Colonic mucosa (tissue), 4 donors: ENCODE measurements at regions not wholly inside any gene's neighbourhood (a gene's known extent, or its start where the extent isn't known, plus 50 kb on each side); places are given as distances from the start of the nearest gene placed in this dataset.

Experiments used
- DNase-seq: peaks from one replicate; pipeline ENCODE4 v3.0.0-alpha.2; 2020
- H3K27ac ChIP-seq: fragments of 200-600 bp; one replicate; pipeline ENCODE4 v1.8.0; 2021
- H3K27me3 ChIP-seq: fragments of 200-600 bp; one replicate; pipeline ENCODE4 v1.8.0; 2021
- H3K36me3 ChIP-seq: fragments of 200-600 bp; one replicate; pipeline ENCODE4 v1.8.0; 2021
- H3K4me1 ChIP-seq: fragments of 200-600 bp; one replicate; pipeline ENCODE4 v1.8.0; 2021; ENCODE audit warnings: mild to moderate bottlenecking
- H3K4me3 ChIP-seq: fragments of 200-600 bp; one replicate; pipeline ENCODE4 v1.8.0; 2021
- H3K9ac ChIP-seq, 2 donors: one replicate each; pipeline ENCODE4 v1.7.0; 2013; ENCODE audit warnings: control low read depth in 2 of 2, low read depth in 2 of 2, low read length in 2 of 2
- H3K9me3 ChIP-seq: fragments of 200-600 bp; one replicate; pipeline ENCODE4 v1.8.0; 2021
- intact Hi-C: fragments of 100-400 bp; cut with DNase I; formaldehyde crosslinking; loops from one replicate; pipeline ENCODE4 v1.14.1; 2022
- TF ChIP-seq, protein P1 (sequence below): fragments of 200-600 bp; IDR thresholded peaks from one replicate; pipeline ENCODE4 v1.8.0; 2022; ENCODE audit warnings: antibody characterized with exemption, mild to moderate bottlenecking
- donor health status: healthy.
- donor health status: DM: no; HTN: no; CAD: no.
- donor health status: DM: no; HTN: no; CAD: no.

DNA sequence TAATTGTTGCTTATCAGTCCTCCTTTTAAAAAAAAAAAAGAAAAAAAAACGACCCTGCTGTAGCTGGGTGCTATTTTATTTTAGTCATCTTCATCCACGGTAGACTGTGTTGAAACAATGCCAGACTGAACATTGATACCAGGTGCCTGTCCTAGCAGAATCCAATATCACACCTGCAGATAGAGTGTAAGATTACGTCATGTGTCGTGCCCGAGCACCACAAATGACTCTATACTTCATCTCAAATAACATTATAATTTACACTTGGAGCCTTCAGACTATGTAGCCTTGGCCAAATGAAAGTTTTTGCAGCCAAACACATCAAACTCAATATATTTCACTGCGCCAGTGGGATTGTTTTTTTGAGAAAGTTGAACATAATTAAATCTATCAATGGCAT lies 410.6 kb downstream of the FGF9 start:
- intact Hi-C loops, result no loop called here
- Histone ChIP-seq H3K27ac (no peak overlapping the region), H3K4me1 (no peaks in the 10 kb centered on the region), H3K4me3 (no peak overlapping the region), H3K9me3 (no peaks in the 10 kb centered on the region), H3K27me3 (no peaks in the 10 kb centered on the region), H3K36me3 (no peaks in the 10 kb centered on the region), H3K9ac (no peak overlapping the region)
- DNase-seq, result no peak
- TF ChIP-seq, protein P1, sequence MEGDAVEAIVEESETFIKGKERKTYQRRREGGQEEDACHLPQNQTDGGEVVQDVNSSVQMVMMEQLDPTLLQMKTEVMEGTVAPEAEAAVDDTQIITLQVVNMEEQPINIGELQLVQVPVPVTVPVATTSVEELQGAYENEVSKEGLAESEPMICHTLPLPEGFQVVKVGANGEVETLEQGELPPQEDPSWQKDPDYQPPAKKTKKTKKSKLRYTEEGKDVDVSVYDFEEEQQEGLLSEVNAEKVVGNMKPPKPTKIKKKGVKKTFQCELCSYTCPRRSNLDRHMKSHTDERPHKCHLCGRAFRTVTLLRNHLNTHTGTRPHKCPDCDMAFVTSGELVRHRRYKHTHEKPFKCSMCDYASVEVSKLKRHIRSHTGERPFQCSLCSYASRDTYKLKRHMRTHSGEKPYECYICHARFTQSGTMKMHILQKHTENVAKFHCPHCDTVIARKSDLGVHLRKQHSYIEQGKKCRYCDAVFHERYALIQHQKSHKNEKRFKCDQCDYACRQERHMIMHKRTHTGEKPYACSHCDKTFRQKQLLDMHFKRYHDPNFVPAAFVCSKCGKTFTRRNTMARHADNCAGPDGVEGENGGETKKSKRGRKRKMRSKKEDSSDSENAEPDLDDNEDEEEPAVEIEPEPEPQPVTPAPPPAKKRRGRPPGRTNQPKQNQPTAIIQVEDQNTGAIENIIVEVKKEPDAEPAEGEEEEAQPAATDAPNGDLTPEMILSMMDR, result no peak

GRCh38 chr13:22082030-22082429 lies 411.2 kb downstream of the FGF9 start:
- Histone ChIP-seq H3K9me3 (no peaks in the 10 kb centered on the region), H3K9ac (no peak overlapping the region), H3K27me3 (no peaks in the 10 kb centered on the region), H3K36me3 (no peaks in the 10 kb centered on the region), H3K4me3 (no peak overlapping the region), H3K4me1 (no peaks in the 10 kb centered on the region), H3K27ac (no peak overlapping the region)
- no peak for DNase-seq
- TF ChIP-seq, protein P1, result no peak
- intact Hi-C loops, result no loop called here

DNA sequence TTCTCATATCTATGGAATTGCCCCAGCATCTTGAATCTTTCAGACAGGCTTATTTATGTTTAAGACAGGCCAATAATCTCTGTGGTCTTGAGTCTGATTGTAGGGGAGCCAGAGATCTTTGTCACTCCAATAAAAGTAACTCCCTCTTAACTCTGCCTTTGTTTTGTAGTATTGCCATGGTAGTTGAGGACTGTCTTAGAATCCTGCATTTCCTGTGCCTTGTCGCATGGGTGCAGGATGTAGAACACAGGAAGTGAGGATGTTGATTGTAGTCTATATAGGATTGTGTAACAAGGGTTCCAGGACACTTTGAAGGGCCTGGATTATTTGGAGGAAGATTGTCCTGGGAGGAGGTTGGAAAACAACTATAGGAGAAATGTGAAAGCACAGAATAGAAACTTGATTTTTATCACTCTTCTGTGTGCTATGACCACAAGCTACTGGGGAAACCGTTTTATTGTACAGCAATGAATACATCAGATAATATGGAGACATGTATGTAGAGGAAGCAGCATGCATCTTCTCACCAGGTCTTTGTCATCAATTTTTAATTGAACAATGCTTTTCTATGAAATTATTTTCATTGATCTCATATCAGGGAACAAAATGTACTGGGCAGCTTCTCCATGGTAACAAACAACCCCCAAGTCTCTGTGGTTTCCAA lies 411.7 kb downstream of the FGF9 start:
- Histone ChIP-seq H3K36me3 (no peaks in the 10 kb centered on the region), H3K9ac (no peak overlapping the region), H3K9me3 (no peaks in the 10 kb centered on the region), H3K27ac (no peak overlapping the region), H3K27me3 (no peaks in the 10 kb centered on the region), H3K4me3 (no peak overlapping the region), H3K4me1 (no peaks in the 10 kb centered on the region)
- intact Hi-C loops, result no loop called here
- no peak for DNase-seq
- TF ChIP-seq, protein P1, result no peak

- intact Hi-C loops, result no loop called here
- Histone ChIP-seq H3K27ac (no peak overlapping the region), H3K9me3 (no peaks in the 10 kb centered on the region), H3K9ac (no peak overlapping the region), H3K27me3 (no peaks in the 10 kb centered on the region), H3K36me3 (no peaks in the 10 kb centered on the region), H3K4me1 (no peaks in the 10 kb centered on the region), H3K4me3 (no peak overlapping the region)
- no peak for DNase-seq
- TF ChIP-seq, protein P1, result no peak
These were observed 414.1 kb downstream of the FGF9 start for GRCh38 chr13:22085001-22085400.

GRCh38 chr13:22086597-22087330 lies 415.9 kb downstream of the FGF9 start:
- Histone ChIP-seq H3K9me3 (no peaks in the 10 kb centered on the region), H3K36me3 (no peaks in the 10 kb centered on the region), H3K27ac (no peak overlapping the region), H3K4me3 (no peak overlapping the region), H3K4me1 (no peaks in the 10 kb centered on the region), H3K9ac (no peak overlapping the region), H3K27me3 (no peaks in the 10 kb centered on the region)
- TF ChIP-seq, protein P1, result no peak
- no peak for DNase-seq
- intact Hi-C loops, result no loop called here
